H1 (cell line): ENCODE measurements at regions not wholly inside any gene's neighbourhood (a gene's known extent, or its start where the extent isn't known, plus 50 kb on each side); places are given as distances from the start of the nearest gene placed in this dataset.
A peak's percentile ranks its signal among the peaks of the same experiment; 100 is the strongest.

Source experiments
- CBX8 ChIP-seq: fragments of 300-800, 300-1000 bp; sonication (generic); IDR thresholded peaks from 2 replicates; pipeline ENCODE4 v1.7.1; 2016; ENCODE audit warnings: low read depth, low read length, borderline replicate concordance
- CEBPB ChIP-seq: IDR thresholded peaks from 2 replicates; pipeline ENCODE4 v1.6.1; 2012; ENCODE audit warnings: low read depth, low read length
- CHD1 ChIP-seq: IDR thresholded peaks from 2 replicates; pipeline ENCODE4 v1.6.1; 2012; ENCODE audit warnings: low read depth, low read length, improper control_type of control experiment
- CTCF ChIP-seq, 3 experiments: IDR thresholded peaks; 1 replicate in 2 of 3; 2 replicates in 1 of 3; pipeline versions ENCODE4 v1.5.1 to v1.6.1; 2011; ENCODE audit warnings: low read length in 3 of 3, mild to moderate bottlenecking in 3 of 3, inconsistent platforms in 2 of 3, low read depth in 1 of 3, moderate library complexity in 1 of 3; ENCODE audit not compliant: insufficient read depth in 1 of 3; ENCODE audit errors: control extremely low read depth in 1 of 3
- EP300 ChIP-seq, 2 experiments: IDR thresholded peaks; 1 replicate in 1 of 2; 2 replicates in 1 of 2; pipeline ENCODE4 v1.6.1; 2011 to 2012; ENCODE audit warnings: low read depth in 2 of 2, low read length in 2 of 2, mild to moderate bottlenecking in 2 of 2, borderline replicate concordance in 1 of 2, inconsistent platforms in 1 of 2, moderate library complexity in 1 of 2
- GTF2F1 ChIP-seq: IDR thresholded peaks from 2 replicates; pipeline ENCODE4 v1.6.1; 2012; ENCODE audit warnings: low read depth, low read length, improper control_type of control experiment, borderline replicate concordance
- HDAC2 ChIP-seq, 2 experiments: fragments of 300-600 bp in 1 of 2; sonication (generic) in 1 of 2; IDR thresholded peaks; 2 replicates each; pipeline ENCODE4 v1.6.1; 2011 to 2012; ENCODE audit warnings: low read depth in 2 of 2, low read length in 2 of 2, mild to moderate bottlenecking in 2 of 2, moderate library complexity in 2 of 2, borderline replicate concordance in 1 of 2, inconsistent platforms in 1 of 2
- KDM4A ChIP-seq: IDR thresholded peaks from one replicate; pipeline ENCODE4 v1.7.1; 2012; ENCODE audit warnings: low read depth, mild to moderate bottlenecking, moderate library complexity, low read length, inconsistent platforms; ENCODE audit not compliant: severe bottlenecking
- NRF1 ChIP-seq: IDR thresholded peaks from 2 replicates; pipeline ENCODE4 v1.6.1; 2011; ENCODE audit warnings: mild to moderate bottlenecking, low read depth, low read length, improper control_type of control experiment
- POLR2AphosphoS5 ChIP-seq: IDR thresholded peaks from 2 replicates; pipeline ENCODE4 v1.6.1; 2011; ENCODE audit warnings: low read depth, low read length
- POU5F1 ChIP-seq: IDR thresholded peaks from 2 replicates; pipeline ENCODE4 v1.6.1; 2011; ENCODE audit warnings: low read depth, mild to moderate bottlenecking, low read length, moderate library complexity
- RXRA ChIP-seq: IDR thresholded peaks from 2 replicates; pipeline ENCODE4 v1.6.1; 2011; ENCODE audit warnings: low read depth, mild to moderate bottlenecking, low read length, moderate library complexity; ENCODE audit not compliant: insufficient read depth
- SIN3A ChIP-seq, 2 experiments: IDR thresholded peaks in 1 of 2; conservative IDR thresholded peaks in 1 of 2; 2 replicates each; pipeline ENCODE4 v1.6.1; 2011 to 2012; ENCODE audit warnings: low read length in 2 of 2, improper control_type of control experiment in 1 of 2, low read depth in 1 of 2, mild to moderate bottlenecking in 1 of 2
- SIRT6 ChIP-seq: IDR thresholded peaks from one replicate; pipeline ENCODE4 v1.7.1; 2012; ENCODE audit warnings: low read length, inconsistent platforms
- SUZ12 ChIP-seq: fragments of 200-600 bp; sonication (generic); IDR thresholded peaks from 2 replicates; pipeline ENCODE4 v1.6.1; 2012; ENCODE audit warnings: mild to moderate bottlenecking, inconsistent platforms, low read length, moderate library complexity, mixed read lengths
- TAF7 ChIP-seq: optimal IDR thresholded peaks from 2 replicates; pipeline ENCODE3; 2011; ENCODE audit warnings: low read depth, mild to moderate bottlenecking, inconsistent platforms, low read length, moderate library complexity, borderline replicate concordance
- TBP ChIP-seq: IDR thresholded peaks from 2 replicates; pipeline ENCODE4 v1.6.1; 2011; ENCODE audit warnings: low read depth, low read length, improper control_type of control experiment
- TCF12 ChIP-seq: IDR thresholded peaks from 2 replicates; pipeline ENCODE4 v1.6.1; 2011; ENCODE audit warnings: low read depth, mild to moderate bottlenecking, low read length
- TEAD4 ChIP-seq: IDR thresholded peaks from 2 replicates; pipeline ENCODE4 v1.6.1; 2012; ENCODE audit warnings: low read depth, low read length, inconsistent platforms, mixed read lengths
- ZNF274 ChIP-seq: IDR thresholded peaks from 2 replicates; pipeline ENCODE4 v1.7.0; 2012; ENCODE audit warnings: low read length, borderline replicate concordance; ENCODE audit errors: extremely low read depth
- TF ChIP-seq, protein P1 (sequence below): IDR thresholded peaks from 2 replicates; pipeline ENCODE4 v1.6.1; 2012; ENCODE audit warnings: inconsistent platforms

DNA sequence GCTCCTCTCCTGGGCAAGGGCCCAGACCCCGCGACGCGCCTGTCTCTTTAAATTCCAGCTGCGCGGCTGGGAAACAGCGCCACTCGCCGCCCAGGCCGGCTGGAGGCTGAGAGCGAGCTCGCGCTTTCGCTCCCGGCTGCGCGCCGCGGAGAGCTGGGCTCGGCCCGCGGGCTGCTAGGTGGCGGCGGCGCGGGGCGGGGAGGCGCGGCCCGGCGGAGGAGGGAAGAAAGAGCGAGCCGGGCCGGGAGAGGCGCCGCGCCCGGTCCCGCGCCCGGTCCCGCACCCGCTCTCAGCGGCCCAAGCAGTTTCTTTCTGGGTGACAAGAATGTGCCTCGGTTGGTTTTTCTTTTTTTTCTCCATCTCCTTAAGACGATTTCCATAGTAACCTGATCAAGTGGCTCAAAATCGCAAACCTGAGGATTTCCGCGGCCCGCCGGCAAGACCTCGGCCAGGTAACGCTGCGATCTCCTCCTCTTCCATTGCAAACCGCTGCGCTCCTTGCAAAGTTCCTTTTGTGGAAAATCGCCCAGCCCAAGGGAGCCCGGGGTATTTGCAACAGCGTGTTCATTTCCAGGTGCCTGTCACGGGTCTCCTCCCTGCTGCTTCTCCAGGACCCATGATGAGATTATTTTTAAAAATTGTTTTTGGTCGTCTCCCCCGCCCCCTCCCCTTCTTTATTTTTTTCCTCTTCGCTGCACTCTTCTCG lies 259.5 kb upstream of the E2F7 start (continued):
- TF ChIP-seq CBX8 = no peak
- TF ChIP-seq ZNF274 = no peak
- TF ChIP-seq EP300 (IDR thresholded peaks at IDR 0.05; ENCODE audit: borderline replicate concordance in 1 of 2, low read depth in 2 of 2, low read length in 2 of 2) = peak in 1 of 2 experiments; percentile 25; a peak in 1 of 3 replicates
- TF ChIP-seq KDM4A = peak; percentile 83
- TF ChIP-seq SIN3A (conservative IDR thresholded peaks at IDR 0.05 in 1 of 2, IDR thresholded peaks at IDR 0.05 in 1 of 2; ENCODE audit: low read depth in 1 of 2, low read length in 2 of 2) = peak in 1 of 2 experiments; percentile 12; a peak in 1 of 4 replicates
- TF ChIP-seq TBP = peak; percentile 37; the same call in 1 of the 2 replicates
- no peak for TF ChIP-seq NRF1
- no peak for TF ChIP-seq POLR2AphosphoS5
- peak; percentile 54 to 60 (median 55) for TF ChIP-seq CTCF (IDR thresholded peaks at IDR 0.05; ENCODE audit: control extremely low read depth in 1 of 3, insufficient read depth in 1 of 3, low read depth in 1 of 3, low read length in 3 of 3)
- no peak for TF ChIP-seq TCF12
- TF ChIP-seq SUZ12 = no peak
- no peak for TF ChIP-seq POU5F1
- TF ChIP-seq CHD1 = no peak
- TF ChIP-seq RXRA = no peak
- no peak for TF ChIP-seq GTF2F1
- TF ChIP-seq, protein P1, sequence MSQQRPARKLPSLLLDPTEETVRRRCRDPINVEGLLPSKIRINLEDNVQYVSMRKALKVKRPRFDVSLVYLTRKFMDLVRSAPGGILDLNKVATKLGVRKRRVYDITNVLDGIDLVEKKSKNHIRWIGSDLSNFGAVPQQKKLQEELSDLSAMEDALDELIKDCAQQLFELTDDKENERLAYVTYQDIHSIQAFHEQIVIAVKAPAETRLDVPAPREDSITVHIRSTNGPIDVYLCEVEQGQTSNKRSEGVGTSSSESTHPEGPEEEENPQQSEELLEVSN = no peak
- TF ChIP-seq TAF7 = no peak
- TF ChIP-seq SIRT6 = no peak
- no peak for TF ChIP-seq CEBPB
- 0 out of 4 replicates have a peak, but pooled peaks of 1 of the 2 experiments have one; percentile 11 for TF ChIP-seq HDAC2 (IDR thresholded peaks at IDR 0.05; ENCODE audit: borderline replicate concordance in 1 of 2, low read depth in 2 of 2, low read length in 2 of 2)
- TF ChIP-seq TEAD4 = peak; percentile 63; the same call in 1 of the 2 replicates
